ENCODE measurements at regions not wholly inside any gene's neighbourhood (a gene's known extent, or its start where the extent isn't known, plus 50 kb on each side); places are given as distances from the start of the nearest gene placed in this dataset.

DNA sequence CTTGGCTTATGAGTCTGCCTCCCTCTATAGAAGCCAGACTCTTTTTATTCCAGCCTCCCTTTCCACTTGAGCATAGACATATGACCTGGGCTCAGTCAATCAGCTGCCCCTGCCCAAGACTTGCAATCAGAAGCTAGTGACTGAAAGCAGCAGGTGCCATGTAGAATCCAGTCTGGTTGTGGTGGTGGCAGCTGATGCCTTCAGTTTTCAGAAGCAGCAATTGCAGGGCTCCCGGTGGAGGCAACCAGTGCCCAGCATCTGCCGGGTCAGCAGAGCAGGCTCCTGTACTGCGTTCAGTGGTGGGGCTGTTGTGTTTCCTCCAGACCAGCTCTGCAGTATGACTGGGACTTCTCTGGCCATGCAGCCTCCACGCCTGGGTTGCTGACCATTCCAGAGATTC lies 53.9 kb upstream of the PALM2AKAP2 start:
- TF ChIP-seq ZBTB7A (IDR thresholded peaks at IDR 0.05; ENCODE audit: low read depth) (no peak), YY1 (IDR thresholded peaks at IDR 0.05; ENCODE audit: low read depth) (no peak), CEBPB (IDR thresholded peaks at IDR 0.05) (no peak), NFIC (IDR thresholded peaks at IDR 0.05) (no peak), FOXM1 (IDR thresholded peaks at IDR 0.05; ENCODE audit: borderline replicate concordance, low read depth) (no peak), TCF12 (IDR thresholded peaks at IDR 0.05; ENCODE audit: low read depth) (no peak), EP300 (IDR thresholded peaks at IDR 0.05; ENCODE audit: borderline replicate concordance) (no peak)
- TF ChIP-seq, protein P1, sequence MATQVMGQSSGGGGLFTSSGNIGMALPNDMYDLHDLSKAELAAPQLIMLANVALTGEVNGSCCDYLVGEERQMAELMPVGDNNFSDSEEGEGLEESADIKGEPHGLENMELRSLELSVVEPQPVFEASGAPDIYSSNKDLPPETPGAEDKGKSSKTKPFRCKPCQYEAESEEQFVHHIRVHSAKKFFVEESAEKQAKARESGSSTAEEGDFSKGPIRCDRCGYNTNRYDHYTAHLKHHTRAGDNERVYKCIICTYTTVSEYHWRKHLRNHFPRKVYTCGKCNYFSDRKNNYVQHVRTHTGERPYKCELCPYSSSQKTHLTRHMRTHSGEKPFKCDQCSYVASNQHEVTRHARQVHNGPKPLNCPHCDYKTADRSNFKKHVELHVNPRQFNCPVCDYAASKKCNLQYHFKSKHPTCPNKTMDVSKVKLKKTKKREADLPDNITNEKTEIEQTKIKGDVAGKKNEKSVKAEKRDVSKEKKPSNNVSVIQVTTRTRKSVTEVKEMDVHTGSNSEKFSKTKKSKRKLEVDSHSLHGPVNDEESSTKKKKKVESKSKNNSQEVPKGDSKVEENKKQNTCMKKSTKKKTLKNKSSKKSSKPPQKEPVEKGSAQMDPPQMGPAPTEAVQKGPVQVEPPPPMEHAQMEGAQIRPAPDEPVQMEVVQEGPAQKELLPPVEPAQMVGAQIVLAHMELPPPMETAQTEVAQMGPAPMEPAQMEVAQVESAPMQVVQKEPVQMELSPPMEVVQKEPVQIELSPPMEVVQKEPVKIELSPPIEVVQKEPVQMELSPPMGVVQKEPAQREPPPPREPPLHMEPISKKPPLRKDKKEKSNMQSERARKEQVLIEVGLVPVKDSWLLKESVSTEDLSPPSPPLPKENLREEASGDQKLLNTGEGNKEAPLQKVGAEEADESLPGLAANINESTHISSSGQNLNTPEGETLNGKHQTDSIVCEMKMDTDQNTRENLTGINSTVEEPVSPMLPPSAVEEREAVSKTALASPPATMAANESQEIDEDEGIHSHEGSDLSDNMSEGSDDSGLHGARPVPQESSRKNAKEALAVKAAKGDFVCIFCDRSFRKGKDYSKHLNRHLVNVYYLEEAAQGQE (IDR thresholded peaks at IDR 0.05; ENCODE audit: low read depth) = no peak
- TF ChIP-seq, protein P2, sequence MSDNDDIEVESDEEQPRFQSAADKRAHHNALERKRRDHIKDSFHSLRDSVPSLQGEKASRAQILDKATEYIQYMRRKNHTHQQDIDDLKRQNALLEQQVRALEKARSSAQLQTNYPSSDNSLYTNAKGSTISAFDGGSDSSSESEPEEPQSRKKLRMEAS (IDR thresholded peaks at IDR 0.05) = no peak
- TF ChIP-seq, protein P3, sequence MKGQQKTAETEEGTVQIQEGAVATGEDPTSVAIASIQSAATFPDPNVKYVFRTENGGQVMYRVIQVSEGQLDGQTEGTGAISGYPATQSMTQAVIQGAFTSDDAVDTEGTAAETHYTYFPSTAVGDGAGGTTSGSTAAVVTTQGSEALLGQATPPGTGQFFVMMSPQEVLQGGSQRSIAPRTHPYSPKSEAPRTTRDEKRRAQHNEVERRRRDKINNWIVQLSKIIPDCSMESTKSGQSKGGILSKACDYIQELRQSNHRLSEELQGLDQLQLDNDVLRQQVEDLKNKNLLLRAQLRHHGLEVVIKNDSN (IDR thresholded peaks at IDR 0.05) = no peak
